SK-N-SH treated with all-trans-retinoic acid at 6 μM for 48 hours (cell line): ENCODE measurements at regions not wholly inside any gene's neighbourhood (a gene's known extent, or its start where the extent isn't known, plus 50 kb on each side); places are given as distances from the start of the nearest gene placed in this dataset.

ENCODE experiments used
- ATAC-seq: fragments of 200-7000 bp; cut with Tn5 transposase; 3 replicates; pipeline ENCODE4 v1.9.1; 2020; ENCODE audit warnings: mild to moderate bottlenecking, moderate library complexity
- ARNTL ChIP-seq: fragments of 450-650 bp; formaldehyde crosslinking; IDR thresholded peaks from 2 replicates; pipeline ENCODE4 v1.5.0; 2020; ENCODE audit warnings: low read depth, mild to moderate bottlenecking, moderate library complexity, borderline replicate concordance
- BACH2 ChIP-seq: fragments of 250-450 bp; sonication (Bioruptor Pico); IDR thresholded peaks from 2 replicates; pipeline ENCODE4 v1.9.0; 2021; ENCODE audit warnings: mild to moderate bottlenecking, borderline replicate concordance
- CREB5 ChIP-seq: fragments of 250-450 bp; sonication (Bioruptor Pico); IDR thresholded peaks from 2 replicates; pipeline ENCODE4 v1.5.1; 2020; ENCODE audit warnings: low read depth, mild to moderate bottlenecking, moderate library complexity
- CSDC2 ChIP-seq: fragments of 250-450 bp; sonication (Bioruptor Pico); IDR thresholded peaks from 2 replicates; pipeline ENCODE4 v1.5.0; 2020; ENCODE audit warnings: mild to moderate bottlenecking, moderate library complexity
- ESRRG ChIP-seq: fragments of 250-450 bp; sonication (Bioruptor Pico); IDR thresholded peaks from 2 replicates; pipeline ENCODE4 v1.6.1; 2021; ENCODE audit warnings: mild to moderate bottlenecking
- OSR1 ChIP-seq: fragments of 250-450 bp; sonication (Bioruptor Pico); IDR thresholded peaks from 2 replicates; pipeline ENCODE4 v1.8.0; 2022; ENCODE audit warnings: moderate library complexity, mild to moderate bottlenecking, inconsistent platforms
- POU6F1 ChIP-seq: fragments of 250-450 bp; sonication (Bioruptor Pico); IDR thresholded peaks from 2 replicates; pipeline ENCODE4 v1.8.0; 2021; ENCODE audit warnings: low read depth, mild to moderate bottlenecking, moderate library complexity, borderline replicate concordance
- PPARA ChIP-seq: fragments of 250-450 bp; sonication (Bioruptor Pico); IDR thresholded peaks from 2 replicates; pipeline ENCODE4 v1.5.0; 2020; ENCODE audit warnings: mild to moderate bottlenecking, borderline replicate concordance
- SNAI2 ChIP-seq: fragments of 250-450 bp; sonication (Bioruptor Pico); IDR thresholded peaks from 2 replicates; pipeline ENCODE4 v1.5.0; 2020; ENCODE audit warnings: mild to moderate bottlenecking, moderate library complexity
- TCF4 ChIP-seq: fragments of 250-450 bp; sonication (Bioruptor Pico); IDR thresholded peaks from 2 replicates; pipeline ENCODE4 v1.8.0; 2021; ENCODE audit warnings: mild to moderate bottlenecking, moderate library complexity, borderline replicate concordance
- TOX ChIP-seq: fragments of 250-450 bp; sonication (Bioruptor Pico); IDR thresholded peaks from 2 replicates; pipeline ENCODE4 v1.8.0; 2021; ENCODE audit warnings: mild to moderate bottlenecking, moderate library complexity, borderline replicate concordance
- TSHZ2 ChIP-seq: fragments of 250-450 bp; sonication (Bioruptor Pico); IDR thresholded peaks from 2 replicates; pipeline ENCODE4 v1.5.0; 2020; ENCODE audit warnings: mild to moderate bottlenecking, moderate library complexity
- ZC3H10 ChIP-seq: fragments of 250-450 bp; sonication (Bioruptor Pico); IDR thresholded peaks from 2 replicates; pipeline ENCODE4 v1.5.1; 2021; ENCODE audit warnings: mild to moderate bottlenecking, moderate library complexity
- ZFP3 ChIP-seq: fragments of 250-450 bp; sonication (Bioruptor Pico); IDR thresholded peaks from 2 replicates; pipeline ENCODE4 v1.5.0; 2020; ENCODE audit warnings: mild to moderate bottlenecking, moderate library complexity
- ZFP30 ChIP-seq: fragments of 450-650 bp; formaldehyde crosslinking; IDR thresholded peaks from 2 replicates; pipeline ENCODE4 v1.5.0; 2022; ENCODE audit warnings: mild to moderate bottlenecking, moderate library complexity
- ZNF70 ChIP-seq: fragments of 450-650 bp; formaldehyde crosslinking; IDR thresholded peaks from 2 replicates; pipeline ENCODE4 v1.5.0; 2020; ENCODE audit warnings: mild to moderate bottlenecking, moderate library complexity
- ZNF8 ChIP-seq: fragments of 450-650 bp; formaldehyde crosslinking; IDR thresholded peaks from 2 replicates; pipeline ENCODE4 v1.5.0; 2020; ENCODE audit warnings: mild to moderate bottlenecking, moderate library complexity

- TF ChIP-seq TSHZ2 (CRISPR knock-in tag) (no peak), ZC3H10 (CRISPR knock-in tag) (no peak), PPARA (CRISPR knock-in tag) (no peak), ESRRG (CRISPR knock-in tag) (no peak)
Observed at GRCh38 chr2:8045081-8045614, 636.7 kb upstream of the ID2 start (continued).

GRCh38 chr2:8046849-8047248 lies 635.0 kb upstream of the ID2 start:
- ATAC-seq: no peak
- no peak for TF ChIP-seq CREB5 (CRISPR knock-in tag)
- TF ChIP-seq TCF4 (CRISPR knock-in tag): no peak
- no peak for TF ChIP-seq ZNF8
- no peak for TF ChIP-seq CSDC2
- TF ChIP-seq OSR1 (CRISPR knock-in tag): no peak
- no peak for TF ChIP-seq SNAI2 (CRISPR knock-in tag)

GRCh38 chr2:8049176-8049575 lies 632.7 kb upstream of the ID2 start:
- peak; percentile 64 for ATAC-seq
- no peak for TF ChIP-seq ZFP3 (CRISPR knock-in tag)
- no peak for TF ChIP-seq CSDC2
- TF ChIP-seq SNAI2 (CRISPR knock-in tag): no peak
- no peak for TF ChIP-seq PPARA (CRISPR knock-in tag)
- TF ChIP-seq BACH2 (CRISPR knock-in tag): no peak
- no peak for TF ChIP-seq ZNF8
- no peak for TF ChIP-seq ZNF70
- TF ChIP-seq POU6F1 (CRISPR knock-in tag): no peak
- TF ChIP-seq ARNTL (CRISPR knock-in tag): no peak
- TF ChIP-seq OSR1 (CRISPR knock-in tag): no peak
- TF ChIP-seq TOX: no peak
- TF ChIP-seq CREB5 (CRISPR knock-in tag): no peak
- TF ChIP-seq ZC3H10 (CRISPR knock-in tag): no peak

GRCh38 chr2:8049851-8050571 lies 631.8 kb upstream of the ID2 start:
- no peak for TF ChIP-seq ZNF8
- TF ChIP-seq CSDC2: no peak
- TF ChIP-seq ESRRG (CRISPR knock-in tag): no peak
- no peak for TF ChIP-seq ARNTL (CRISPR knock-in tag)
- no peak for TF ChIP-seq SNAI2 (CRISPR knock-in tag)
- TF ChIP-seq ZFP30 (CRISPR knock-in tag): no peak
- ATAC-seq: no peak

GRCh38 chr2:8053216-8053615 lies 628.6 kb upstream of the ID2 start:
- TF ChIP-seq CREB5 (CRISPR knock-in tag) (no peak), OSR1 (CRISPR knock-in tag) (no peak)
- ATAC-seq: no peak
